T-helper 2 cell treated with Interferon-gamma antibody and Interleukin-4, amounts not matched to agents 5 μg/mL and 100 μg/mL, for 36 hours (primary cell): ENCODE measurements at regions not wholly inside any gene's neighbourhood (a gene's known extent, or its start where the extent isn't known, plus 50 kb on each side); places are given as distances from the start of the nearest gene placed in this dataset.
"Not testable (repeated sequence)": the region's sequence is repeated elsewhere in the genome, so short reads cannot be mapped to it uniquely, and the experiment has no call there.

ENCODE experiments used
- DNase-seq: peaks from one replicate; pipeline ENCODE4 v3.0.0; 2021; ENCODE audit warnings: low spot score
- H3K27ac Mint-ChIP-seq: one replicate; pipeline ENCODE4 v1.8.0; 2021; ENCODE audit warnings: mild to moderate bottlenecking, mixed read lengths
- H3K27me3 Mint-ChIP-seq: one replicate; pipeline ENCODE4 v1.8.0; 2021; ENCODE audit warnings: low read depth, mixed read lengths
- H3K36me3 Mint-ChIP-seq: one replicate; pipeline ENCODE4 v1.8.0; 2021; ENCODE audit warnings: low read depth, mixed read lengths
- H3K4me1 Mint-ChIP-seq: one replicate; pipeline ENCODE4 v1.8.0; 2021; ENCODE audit warnings: low read depth, mixed read lengths
- H3K4me3 Mint-ChIP-seq: one replicate; pipeline ENCODE4 v1.8.0; 2022; ENCODE audit warnings: mild to moderate bottlenecking, moderate library complexity, mixed read lengths
- H3K9me3 Mint-ChIP-seq: one replicate; pipeline ENCODE4 v1.8.0; 2021; ENCODE audit warnings: mixed read lengths

DNA sequence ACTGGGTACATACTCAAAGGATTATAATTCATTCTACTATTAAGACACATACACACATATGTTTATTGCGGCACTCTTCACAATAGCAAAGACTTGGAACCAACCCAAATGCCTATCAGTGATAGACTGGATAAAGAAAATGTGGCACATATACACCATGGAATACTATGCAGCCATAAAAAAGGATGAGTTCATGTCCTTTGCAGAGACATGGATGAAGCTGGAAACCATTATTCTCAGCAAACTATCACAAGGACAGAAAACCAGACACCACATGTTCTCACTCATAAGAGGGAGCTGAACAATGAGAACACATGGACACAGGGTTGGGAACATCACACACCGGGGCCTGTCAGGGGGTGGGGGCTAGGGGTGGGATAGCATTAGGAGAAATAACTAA is 101.9 kb upstream of the CCDC71L start:
- not testable (repeated sequence) for DNase-seq, H3K27me3 Mint-ChIP-seq

DNA sequence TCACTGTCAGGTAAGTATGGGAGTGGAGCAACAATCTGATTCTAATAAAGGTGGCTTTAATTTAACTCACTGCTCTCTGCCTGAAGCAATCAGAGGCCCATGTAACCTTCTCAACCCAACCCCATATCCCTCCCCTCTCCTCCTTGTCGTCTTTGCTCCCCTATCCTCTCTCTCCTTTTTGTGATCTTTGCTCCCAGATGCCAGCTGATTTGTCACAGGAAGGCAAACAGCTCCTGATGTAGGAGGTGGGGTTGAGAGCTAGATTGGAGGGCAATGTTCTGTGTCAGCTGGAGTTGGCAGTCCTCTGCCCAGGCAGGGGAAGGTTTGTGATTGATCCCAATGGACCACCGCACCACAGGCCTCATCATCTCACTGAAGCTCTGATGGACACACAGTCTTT is 101.4 kb upstream of the PIK3CG start:
- peaks cover 26% of the 10 kb centered on the region for H3K4me1 Mint-ChIP-seq
- no peaks in the 10 kb centered on the region for H3K9me3 Mint-ChIP-seq
- no peak overlapping the region for H3K4me3 Mint-ChIP-seq
- H3K36me3 Mint-ChIP-seq: no peaks in the 10 kb centered on the region
- no peak overlapping the region for H3K27ac Mint-ChIP-seq
- H3K27me3 Mint-ChIP-seq: no peaks in the 10 kb centered on the region
- DNase-seq: no peak

More for the DNA sequence above, 101.9 kb upstream of the CCDC71L start:
- H3K36me3 Mint-ChIP-seq, H3K9me3 Mint-ChIP-seq, H3K4me3 Mint-ChIP-seq, H3K27ac Mint-ChIP-seq: not testable (repeated sequence)
- H3K4me1 Mint-ChIP-seq: peaks cover 23% of the 10 kb centered on the region

DNA sequence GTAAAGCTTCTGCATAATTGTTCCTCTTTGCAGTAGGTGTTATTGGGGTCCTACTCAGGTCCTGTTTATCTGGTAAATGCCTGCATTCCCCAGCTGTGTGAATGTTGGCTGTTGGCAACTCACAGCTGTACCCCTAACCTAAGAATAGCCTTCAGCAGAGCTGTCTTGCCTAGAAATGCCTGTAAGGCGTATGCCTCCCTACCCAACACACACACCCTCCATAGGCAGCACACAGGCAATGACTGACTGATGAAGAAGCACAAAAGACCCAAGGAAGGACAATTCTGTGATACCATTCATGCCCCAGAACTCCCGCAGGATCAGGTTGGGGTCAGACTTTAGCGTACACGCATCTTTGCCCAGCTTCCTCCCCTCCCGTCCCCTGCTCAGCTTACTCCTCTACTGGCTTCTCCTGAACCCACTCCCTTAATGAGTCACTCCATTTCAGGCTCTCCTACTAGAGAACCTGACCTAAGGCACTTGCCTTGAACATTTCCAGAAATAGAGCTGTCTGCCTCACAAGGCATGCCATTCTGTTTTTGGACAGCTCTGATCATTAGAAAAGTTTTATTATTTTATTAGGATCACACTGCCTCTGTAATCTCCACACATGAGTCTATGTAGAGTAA is 99.2 kb upstream of the PIK3CG start:
- Mint-ChIP-seq H3K27me3 (no peaks in the 10 kb centered on the region), H3K9me3 (no peaks in the 10 kb centered on the region), H3K36me3 (no peaks in the 10 kb centered on the region), H3K27ac (no peak overlapping the region), H3K4me3 (no peak overlapping the region), H3K4me1 (peaks cover 29% of the 10 kb centered on the region)
- no peak for DNase-seq

DNA sequence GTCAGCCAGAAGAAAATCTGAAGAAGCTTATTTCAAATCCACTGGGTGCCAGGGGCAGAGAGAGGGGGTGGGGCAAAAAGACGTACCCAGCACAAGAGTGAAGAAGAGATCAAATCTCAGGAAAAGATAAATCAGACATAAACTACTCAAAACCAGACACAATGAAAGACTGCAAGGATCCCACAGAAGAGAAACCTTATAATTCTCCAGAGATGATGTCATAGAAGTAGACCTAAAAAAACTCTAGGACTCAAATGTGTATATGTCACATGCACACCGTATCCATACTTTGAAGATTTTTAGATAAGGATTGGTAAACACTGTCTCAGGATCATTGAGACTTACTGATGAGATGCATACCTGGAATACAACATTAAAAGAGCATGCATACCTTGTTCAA is 98.5 kb upstream of the PIK3CG start:
- H3K9me3 Mint-ChIP-seq: no peaks in the 10 kb centered on the region
- H3K27ac Mint-ChIP-seq: no peak overlapping the region
- H3K4me3 Mint-ChIP-seq: peak overlapping the region; percentile 80
- H3K4me1 Mint-ChIP-seq: peaks cover 27% of the 10 kb centered on the region
- H3K36me3 Mint-ChIP-seq: no peaks in the 10 kb centered on the region
- no peak for DNase-seq
- no peaks in the 10 kb centered on the region for H3K27me3 Mint-ChIP-seq

DNA sequence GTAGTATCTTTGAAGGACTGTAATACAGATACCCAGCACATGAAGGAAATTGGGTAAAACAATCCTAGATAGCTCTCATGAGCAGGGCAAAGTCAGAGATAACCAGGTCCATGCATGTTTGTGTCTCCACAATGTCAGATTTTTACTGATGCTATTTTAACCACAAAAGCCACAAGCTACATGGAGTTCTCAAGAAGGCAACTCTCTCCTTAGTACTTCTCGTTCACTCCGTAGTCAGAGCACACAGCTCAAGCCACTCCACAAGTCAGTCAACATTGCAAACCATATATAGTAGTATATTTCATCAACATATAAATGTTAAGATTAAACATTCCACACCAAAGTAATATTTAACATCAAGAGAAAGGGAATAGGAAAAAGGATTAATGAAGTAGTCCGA is 98.0 kb upstream of the PIK3CG start:
- DNase-seq: no peak
- H3K27ac Mint-ChIP-seq: peak overlapping the region; percentile 87
- peak overlapping the region; percentile 80 for H3K4me3 Mint-ChIP-seq
- peaks cover 27% of the 10 kb centered on the region for H3K4me1 Mint-ChIP-seq
- no peaks in the 10 kb centered on the region for H3K36me3 Mint-ChIP-seq
- H3K9me3 Mint-ChIP-seq: no peaks in the 10 kb centered on the region
- H3K27me3 Mint-ChIP-seq: no peaks in the 10 kb centered on the region

DNA sequence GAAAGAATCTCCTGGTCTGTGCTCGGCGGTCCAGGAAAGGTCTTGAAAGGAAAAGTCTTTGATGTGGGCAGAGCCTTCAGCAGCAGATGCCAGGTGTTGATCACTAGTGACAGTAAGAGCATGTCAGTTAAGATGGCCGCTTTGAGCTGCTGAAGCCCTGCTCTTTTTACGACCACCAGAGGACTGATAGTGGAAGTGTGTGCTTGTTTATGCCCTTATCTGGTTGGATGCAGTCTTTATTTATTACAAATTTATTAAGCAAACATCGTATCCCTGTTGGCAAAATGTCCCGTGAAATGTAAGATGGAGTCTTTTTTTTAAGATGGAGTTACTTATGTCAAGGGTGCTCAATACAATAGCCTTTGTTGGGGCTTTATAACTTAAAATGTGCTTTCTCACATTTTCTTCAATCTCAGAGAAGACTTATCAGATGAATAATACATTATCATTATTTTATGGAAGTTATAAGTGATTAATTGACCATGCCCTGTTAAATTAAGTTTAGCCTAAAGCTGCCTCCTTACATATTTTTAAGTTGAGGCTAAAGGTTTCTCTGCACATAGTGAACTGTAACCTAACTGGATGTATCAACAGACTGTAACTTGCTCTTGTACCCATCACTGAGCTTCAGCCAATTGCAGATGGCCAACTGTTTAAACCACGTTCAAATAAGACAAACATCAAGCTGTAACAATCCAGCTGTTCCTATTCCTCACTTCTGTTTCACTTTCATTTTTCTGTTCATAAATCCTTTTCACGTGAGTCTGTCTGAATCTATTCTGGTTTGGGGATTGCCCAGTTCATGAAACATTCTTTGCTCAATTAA is 97.4 kb upstream of the PIK3CG start:
- peak overlapping the region; percentile 87 for H3K27ac Mint-ChIP-seq
- H3K36me3 Mint-ChIP-seq: no peaks in the 10 kb centered on the region
- DNase-seq: no peak

DNA sequence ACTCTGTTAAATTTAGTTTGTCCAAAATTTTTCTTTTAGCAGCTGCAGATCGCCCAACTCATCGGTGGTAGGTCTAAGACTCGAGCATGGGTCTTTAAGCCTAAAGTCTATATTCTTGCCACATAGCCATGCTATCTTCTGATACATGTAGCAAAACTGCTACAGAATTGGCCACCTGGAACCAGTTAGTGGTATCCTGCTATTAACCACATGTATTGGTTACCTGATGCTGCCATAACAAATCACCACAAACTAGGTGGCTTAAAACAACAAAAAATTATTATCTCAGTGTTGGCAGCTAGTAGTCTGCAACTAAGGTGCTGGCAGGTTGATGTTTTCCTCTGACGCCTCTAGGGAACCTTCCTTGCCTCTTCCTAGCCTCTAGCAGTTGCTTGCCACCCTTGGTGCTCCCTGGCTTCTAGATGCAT is 96.7 kb upstream of the PIK3CG start:
- H3K36me3 Mint-ChIP-seq: no peaks in the 10 kb centered on the region
- peaks cover 36% of the 10 kb centered on the region for H3K4me1 Mint-ChIP-seq
- peak overlapping the region; percentile 75 for H3K4me3 Mint-ChIP-seq
- peaks cover 2% of the 10 kb centered on the region for H3K9me3 Mint-ChIP-seq
- no peak for DNase-seq
- H3K27me3 Mint-ChIP-seq: no peaks in the 10 kb centered on the region
- H3K27ac Mint-ChIP-seq: peak overlapping the region; percentile 81

More for the DNA sequence above, 97.4 kb upstream of the PIK3CG start:
- no peaks in the 10 kb centered on the region for H3K9me3 Mint-ChIP-seq
- peak overlapping the region; percentile 80 for H3K4me3 Mint-ChIP-seq
- no peaks in the 10 kb centered on the region for H3K27me3 Mint-ChIP-seq
- peaks cover 32% of the 10 kb centered on the region for H3K4me1 Mint-ChIP-seq

DNA sequence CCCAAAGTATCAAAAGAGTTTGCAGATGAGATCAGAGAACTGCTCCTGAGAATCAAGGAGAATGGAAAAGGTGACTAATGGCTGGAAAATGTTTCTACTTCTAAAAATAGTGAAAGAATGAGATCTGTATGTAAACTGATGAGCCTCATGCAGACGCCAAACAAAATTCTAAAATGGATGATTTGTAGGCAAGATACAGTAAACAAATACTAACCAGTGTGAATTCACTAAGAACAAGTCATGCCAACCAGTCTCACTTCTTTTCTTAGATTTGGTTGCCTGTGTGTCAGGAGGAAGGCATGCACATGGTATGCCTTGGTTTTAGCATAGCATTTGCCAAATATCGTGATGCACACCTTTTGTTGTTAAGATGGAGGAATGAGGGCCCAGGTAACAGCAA is 94.9 kb upstream of the PIK3CG start:
- Mint-ChIP-seq H3K27me3 (no peaks in the 10 kb centered on the region), H3K4me1 (peaks cover 39% of the 10 kb centered on the region), H3K4me3 (no peak overlapping the region), H3K36me3 (no peaks in the 10 kb centered on the region), H3K9me3 (peaks cover 8% of the 10 kb centered on the region), H3K27ac (no peak overlapping the region)
- no peak for DNase-seq

DNA sequence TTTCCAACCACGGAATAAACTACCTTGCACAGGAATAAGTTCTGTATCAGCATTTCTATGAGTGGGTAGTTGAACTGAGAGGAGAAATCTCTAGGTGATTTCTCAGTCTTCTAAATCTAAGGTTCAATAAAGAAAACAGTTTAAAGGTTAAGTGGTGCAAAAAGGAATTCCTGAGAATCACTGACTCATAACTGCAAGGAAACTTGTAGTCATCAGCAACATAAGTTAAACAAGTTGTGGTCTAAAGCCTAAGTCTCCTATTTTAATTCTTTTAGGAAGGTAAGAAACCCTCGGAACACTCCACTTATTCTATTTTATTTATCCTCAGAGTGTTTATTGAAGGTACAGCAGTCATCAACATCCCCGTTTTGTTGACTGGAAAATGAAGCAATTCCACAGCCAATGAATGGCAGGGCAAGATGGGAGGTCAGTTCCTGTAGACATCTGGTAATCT is 92.4 kb upstream of the PIK3CG start:
- Mint-ChIP-seq H3K27me3 (no peaks in the 10 kb centered on the region), H3K36me3 (no peaks in the 10 kb centered on the region), H3K4me1 (peaks cover 22% of the 10 kb centered on the region), H3K27ac (no peak overlapping the region), H3K9me3 (peaks cover 16% of the 10 kb centered on the region), H3K4me3 (no peak overlapping the region)
- DNase-seq: no peak

DNA sequence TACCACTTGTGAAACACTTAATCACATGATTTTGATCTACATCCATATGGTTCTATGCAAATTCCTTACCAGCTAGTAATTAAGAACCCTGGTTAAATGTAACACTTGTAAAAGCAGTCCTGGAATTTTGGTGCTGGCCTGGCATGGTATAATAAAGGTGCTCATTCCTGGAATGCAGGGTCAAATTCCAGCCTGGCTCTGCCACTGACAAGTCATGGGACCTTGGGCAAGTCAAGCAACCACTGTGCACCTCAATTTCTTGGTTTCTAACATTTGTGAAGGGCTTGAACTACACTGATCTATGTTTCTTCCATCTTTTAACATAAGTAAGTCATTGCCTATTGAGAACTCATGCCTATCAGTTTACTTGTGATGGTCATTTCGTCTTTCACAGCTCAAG is 91.9 kb upstream of the PIK3CG start:
- H3K27ac Mint-ChIP-seq: no peak overlapping the region
- DNase-seq: no peak
- H3K9me3 Mint-ChIP-seq: peaks cover 16% of the 10 kb centered on the region

DNA sequence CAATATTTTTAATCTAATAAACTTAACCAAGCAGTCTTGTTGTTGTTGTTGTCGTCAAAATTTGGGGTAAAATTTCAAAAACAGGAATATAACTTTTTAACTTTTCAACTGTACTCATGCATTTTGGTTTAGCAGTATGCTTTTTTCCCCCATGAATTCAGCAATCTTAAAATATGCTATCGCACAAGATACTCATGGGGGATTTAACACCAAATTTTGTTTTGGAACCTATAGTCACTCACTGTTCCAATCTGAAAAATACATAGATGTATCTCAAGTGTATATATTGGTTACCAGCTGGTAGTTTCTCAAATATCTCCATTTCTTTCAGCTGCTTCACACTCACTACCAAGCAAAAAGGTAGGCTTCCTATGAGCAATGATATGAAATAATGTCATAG is 91.4 kb upstream of the PIK3CG start:
- peaks cover 16% of the 10 kb centered on the region for H3K9me3 Mint-ChIP-seq
- H3K27ac Mint-ChIP-seq: no peak overlapping the region
- no peak overlapping the region for H3K4me3 Mint-ChIP-seq
- H3K36me3 Mint-ChIP-seq: no peaks in the 10 kb centered on the region
- no peaks in the 10 kb centered on the region for H3K27me3 Mint-ChIP-seq
- DNase-seq: no peak
- H3K4me1 Mint-ChIP-seq: peaks cover 14% of the 10 kb centered on the region

More for the DNA sequence above, 91.9 kb upstream of the PIK3CG start:
- H3K4me3 Mint-ChIP-seq: no peak overlapping the region
- H3K4me1 Mint-ChIP-seq: peaks cover 17% of the 10 kb centered on the region
- no peaks in the 10 kb centered on the region for H3K27me3 Mint-ChIP-seq
- H3K36me3 Mint-ChIP-seq: no peaks in the 10 kb centered on the region

DNA sequence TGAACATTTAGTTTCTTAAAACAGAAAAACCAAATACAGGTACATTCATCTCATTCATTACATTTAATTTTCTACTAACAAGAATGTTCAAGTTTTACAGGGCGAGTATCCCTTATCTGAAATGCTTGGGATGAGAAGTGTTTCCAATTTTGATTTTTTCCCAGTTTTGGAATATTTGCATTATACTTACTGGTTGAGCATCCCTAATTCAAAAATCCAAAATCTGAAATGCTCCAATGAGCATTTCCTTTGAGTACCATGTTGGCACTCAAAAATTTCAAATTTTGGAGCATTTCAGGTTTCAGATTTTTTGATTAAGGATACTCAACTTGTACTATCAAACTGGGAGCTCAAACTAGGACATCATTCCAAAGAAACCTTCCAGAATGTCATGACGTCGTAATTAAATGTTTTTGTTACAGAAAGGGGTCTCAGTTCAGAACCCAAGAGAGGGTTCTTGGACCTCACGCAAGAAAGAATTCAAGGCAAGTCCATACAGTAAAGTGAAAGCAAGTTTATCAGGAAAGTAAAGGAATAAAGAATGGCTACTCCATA is 90.8 kb upstream of the PIK3CG start:
- no peak overlapping the region for H3K27ac Mint-ChIP-seq
- H3K9me3 Mint-ChIP-seq: peaks cover 16% of the 10 kb centered on the region

DNA sequence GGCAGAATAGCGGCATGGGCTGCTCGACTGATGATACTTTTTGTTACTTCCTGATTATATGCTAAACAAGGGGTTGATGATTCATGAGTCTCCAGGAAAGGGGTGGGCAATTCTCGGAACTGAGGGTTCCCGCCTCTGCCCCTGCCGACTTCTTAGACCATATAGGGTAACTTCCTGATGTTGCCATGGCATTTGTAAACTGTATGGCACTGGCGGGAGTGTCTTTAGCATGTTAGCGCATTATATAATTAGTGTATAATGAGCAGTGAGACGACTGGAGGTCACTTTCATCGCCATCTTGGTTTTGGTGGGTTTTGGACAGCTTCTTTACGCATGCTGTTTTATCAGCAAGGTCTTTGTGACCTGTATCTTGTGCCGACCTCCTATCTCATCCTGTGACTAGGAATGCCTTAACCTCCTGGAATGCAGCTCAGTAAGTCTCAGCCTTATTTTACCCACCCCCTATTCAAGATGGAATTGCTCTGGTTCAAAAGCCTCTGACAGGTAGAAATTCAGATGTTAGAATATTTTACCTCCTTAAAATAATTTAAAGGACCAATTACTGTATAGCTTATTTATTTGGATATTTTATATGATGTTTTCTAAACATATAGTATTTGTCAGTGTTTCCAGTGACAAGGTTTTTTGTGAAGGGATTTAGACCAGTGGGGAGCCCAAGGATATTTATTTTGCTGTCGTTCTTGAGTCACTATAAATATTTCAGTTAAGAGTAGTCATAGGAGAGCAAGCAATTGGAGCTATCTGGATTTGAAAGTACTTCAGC is 90.1 kb upstream of the PIK3CG start:
- Mint-ChIP-seq H3K36me3 (no peaks in the 10 kb centered on the region), H3K4me3 (no peak overlapping the region), H3K27ac (no peak overlapping the region), H3K4me1 (peaks cover 14% of the 10 kb centered on the region), H3K27me3 (no peaks in the 10 kb centered on the region), H3K9me3 (peaks cover 16% of the 10 kb centered on the region)
- DNase-seq: peak; percentile 29

More for the DNA sequence above, 90.8 kb upstream of the PIK3CG start:
- H3K27me3 Mint-ChIP-seq: no peaks in the 10 kb centered on the region
- no peak overlapping the region for H3K4me3 Mint-ChIP-seq
- no peaks in the 10 kb centered on the region for H3K36me3 Mint-ChIP-seq
- DNase-seq: no peak
- H3K4me1 Mint-ChIP-seq: peaks cover 14% of the 10 kb centered on the region

DNA sequence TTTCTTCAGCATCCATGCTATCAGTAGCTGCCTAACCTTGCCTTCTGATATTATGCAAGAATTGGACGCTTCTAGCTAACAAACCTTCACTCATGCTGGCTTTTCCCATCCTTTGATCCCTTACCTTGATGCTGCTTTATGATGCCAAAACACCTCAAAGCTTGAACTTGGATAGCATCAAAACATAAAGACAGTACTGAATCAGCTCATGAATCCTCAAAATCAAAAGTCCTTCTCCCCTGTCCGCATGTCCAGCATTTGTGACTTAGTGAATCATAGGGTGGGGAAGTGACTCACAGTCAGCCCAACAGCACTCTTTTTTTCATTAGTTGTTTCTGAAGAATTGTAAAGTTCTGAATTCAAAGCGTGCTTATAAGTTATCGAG is 89.5 kb upstream of the PIK3CG start:
- no peaks in the 10 kb centered on the region for H3K27me3 Mint-ChIP-seq
- DNase-seq: no peak
- H3K36me3 Mint-ChIP-seq: no peaks in the 10 kb centered on the region
- H3K4me1 Mint-ChIP-seq: peaks cover 15% of the 10 kb centered on the region
- no peak overlapping the region for H3K4me3 Mint-ChIP-seq
- peaks cover 16% of the 10 kb centered on the region for H3K9me3 Mint-ChIP-seq
- no peak overlapping the region for H3K27ac Mint-ChIP-seq
